Stimulated activated CD8-positive, alpha-beta memory T cell treated with anti-CD3 and anti-CD28 coated beads, Interleukin-12 subunit alpha, Interleukin-12 subunit beta, amount 100 ng/mL, for 24 hours (primary cell): ENCODE measurements at regions not wholly inside any gene's neighbourhood (a gene's known extent, or its start where the extent isn't known, plus 50 kb on each side); places are given as distances from the start of the nearest gene placed in this dataset.
"Not testable (repeated sequence)": the region's sequence is repeated elsewhere in the genome, so short reads cannot be mapped to it uniquely, and the experiment has no call there.

Experiments
- DNase-seq: peaks from one replicate; pipeline ENCODE4 v3.0.0-alpha.2; 2020; ENCODE audit errors: extremely low read depth

DNA sequence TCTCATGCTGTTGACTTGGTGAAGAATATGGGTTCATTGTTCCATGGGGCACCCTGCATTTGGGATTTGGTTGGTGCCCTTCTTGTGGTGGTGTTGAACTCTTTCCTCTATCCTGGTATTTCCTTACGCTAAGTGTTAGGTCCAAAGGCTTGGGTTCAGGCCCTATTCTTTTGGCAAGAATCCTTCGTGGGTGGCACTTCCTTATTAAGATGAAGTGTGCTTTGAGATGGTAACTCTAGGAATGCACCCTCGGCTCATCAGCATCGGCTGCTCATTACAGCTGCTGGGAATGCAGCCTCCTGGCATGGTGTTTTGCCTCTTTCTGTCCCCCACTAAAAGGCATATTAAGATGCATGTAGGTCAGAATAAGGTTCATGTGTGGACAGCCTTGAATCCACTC, 380.7 kb downstream of the RPS24 start:
- no peak for DNase-seq

DNA sequence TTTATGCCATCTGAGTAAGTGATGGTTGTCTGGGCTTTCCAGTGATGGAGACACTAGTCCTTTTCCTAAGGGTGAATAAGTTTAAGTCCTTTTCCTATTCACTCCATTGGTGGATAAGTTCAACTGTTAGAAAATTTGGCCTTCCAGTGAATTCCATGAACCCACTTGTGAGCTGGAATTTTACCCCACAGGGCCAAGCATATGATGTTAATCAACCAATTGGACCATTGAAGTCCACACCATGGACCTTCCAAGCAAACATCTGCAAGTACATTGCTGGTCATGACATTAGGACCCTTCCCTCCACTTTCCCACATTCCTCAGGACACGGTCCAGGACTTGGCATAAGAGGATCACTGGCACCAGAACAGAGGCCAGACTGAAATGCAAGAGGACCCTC, 381.4 kb downstream of the RPS24 start:
- no peak for DNase-seq

DNA sequence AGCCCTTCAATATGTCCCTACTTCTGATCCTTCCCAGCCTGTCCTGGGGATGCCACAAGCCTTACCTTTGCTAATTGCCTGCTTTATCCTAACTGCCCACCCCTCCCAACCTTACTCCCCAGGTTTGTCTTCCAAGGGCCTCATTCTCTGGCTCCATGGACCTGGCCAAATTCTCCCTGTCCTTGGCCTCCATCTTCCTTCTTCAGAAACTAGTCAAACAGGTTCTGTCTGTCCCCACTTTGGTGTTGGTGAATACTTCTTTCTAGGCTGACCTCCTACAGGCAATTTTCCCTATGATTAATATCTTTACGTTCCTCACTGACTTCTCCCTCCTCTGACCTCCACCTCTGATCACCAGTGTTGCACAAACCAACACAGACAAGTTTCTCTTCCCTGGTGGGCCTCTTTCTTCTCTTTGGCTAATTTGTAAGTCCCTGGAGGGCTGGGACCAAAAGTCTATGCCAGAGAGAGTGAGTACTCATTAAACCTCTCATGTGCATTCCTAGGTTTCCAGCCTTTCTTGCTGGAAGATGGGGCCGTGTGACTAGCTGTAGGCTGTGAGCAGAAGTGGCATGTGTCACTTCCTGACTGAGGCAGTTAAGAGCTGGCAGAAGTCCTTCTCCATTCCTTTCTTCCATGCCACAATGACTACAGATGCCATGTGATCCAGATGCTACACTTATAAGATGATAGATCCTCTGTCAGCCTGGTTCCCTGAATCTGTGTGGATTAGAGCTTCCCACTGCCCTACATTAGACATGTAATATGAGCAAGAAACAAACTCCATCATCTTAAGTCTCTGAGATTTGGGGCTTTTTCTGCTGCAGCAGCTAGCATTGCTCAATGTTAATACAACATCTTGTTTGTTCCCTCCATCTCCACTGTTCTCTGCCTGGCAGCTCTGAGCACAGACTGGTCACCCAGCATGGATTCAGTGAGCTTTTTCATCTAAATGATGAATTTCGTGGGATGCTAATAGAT, 382.7 kb downstream of the RPS24 start:
- no peak for DNase-seq

DNA sequence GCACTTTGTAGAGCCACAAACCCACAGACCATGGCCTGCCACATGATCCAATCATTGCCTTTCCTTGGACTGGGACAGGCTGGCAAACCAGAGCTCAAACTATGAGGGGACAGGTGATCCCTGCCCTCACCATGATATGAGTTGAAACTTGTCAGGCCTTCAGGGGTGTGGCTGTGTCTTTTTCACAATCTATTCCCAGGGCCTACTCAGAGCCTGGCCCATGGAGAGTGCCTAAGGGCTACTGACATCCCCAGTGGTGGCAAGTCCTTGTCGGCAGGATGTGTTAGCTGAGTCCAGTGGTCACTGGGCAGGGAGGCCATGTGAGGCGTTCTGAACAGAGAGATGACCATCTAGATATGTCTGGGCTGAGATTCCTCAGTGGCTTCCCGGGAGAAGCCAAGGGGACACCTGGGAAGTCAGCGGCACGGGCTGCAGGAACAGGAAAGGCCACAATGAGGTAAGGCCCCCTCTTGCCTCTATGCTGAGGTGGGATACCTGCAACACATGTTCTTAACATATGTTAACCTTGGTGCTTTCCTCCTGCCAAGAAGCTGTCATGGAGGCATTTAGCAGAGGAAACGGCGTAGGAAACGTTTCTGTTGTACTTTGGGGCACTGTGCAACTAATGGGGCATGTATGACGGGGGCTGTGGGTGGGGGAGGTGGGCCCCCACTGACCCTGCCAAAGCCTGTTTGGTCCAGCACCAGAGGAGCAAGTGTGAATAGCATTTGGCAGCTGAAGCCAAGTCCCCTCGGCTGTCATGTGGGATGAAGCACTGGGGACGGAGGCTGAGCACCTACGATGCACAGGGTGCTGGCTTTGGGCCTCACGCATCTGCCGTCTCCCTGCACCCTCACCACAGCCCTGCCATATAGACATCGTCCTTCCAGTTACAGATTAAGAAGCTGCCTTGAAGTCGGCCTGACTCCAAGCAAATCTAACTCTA, 384.0 kb downstream of the RPS24 start:
- DNase-seq = no peak

DNA sequence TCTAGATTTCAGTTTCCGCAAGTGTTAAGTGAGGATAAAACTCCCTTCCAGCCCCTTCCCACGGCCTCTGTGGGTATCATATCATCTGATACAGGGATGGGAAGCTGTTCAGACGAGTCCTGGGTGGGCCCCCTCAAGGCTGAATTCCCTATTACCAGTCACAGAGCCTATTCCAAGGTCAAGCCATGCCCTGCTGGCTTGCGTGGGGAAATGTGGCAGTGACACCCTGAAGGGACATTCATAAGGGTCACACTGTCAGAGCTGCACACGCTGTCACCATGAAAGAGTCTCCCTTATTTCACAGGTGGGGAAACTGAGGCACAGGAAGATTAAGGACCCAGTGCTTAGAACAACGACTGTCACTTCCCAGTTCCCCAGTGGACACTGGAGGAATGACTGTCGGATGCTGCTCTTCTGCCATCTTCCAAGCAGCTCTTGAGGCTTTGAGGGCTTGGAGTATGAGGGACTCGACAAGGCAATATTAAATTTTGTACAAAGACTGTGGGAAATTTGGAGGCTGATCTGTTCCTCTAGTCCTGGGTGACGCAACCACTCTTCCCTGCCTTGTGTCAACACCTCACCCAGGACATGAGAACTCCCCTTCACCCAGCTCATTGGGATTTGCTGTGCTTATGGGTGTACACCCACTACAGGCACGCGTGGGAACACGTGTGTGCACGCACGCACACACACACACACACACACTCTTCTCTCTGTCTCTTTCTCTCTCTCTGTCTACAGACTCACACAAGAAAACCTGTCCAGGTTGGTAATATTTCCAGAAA, 386.0 kb downstream of the RPS24 start:
- no peak for DNase-seq

DNA sequence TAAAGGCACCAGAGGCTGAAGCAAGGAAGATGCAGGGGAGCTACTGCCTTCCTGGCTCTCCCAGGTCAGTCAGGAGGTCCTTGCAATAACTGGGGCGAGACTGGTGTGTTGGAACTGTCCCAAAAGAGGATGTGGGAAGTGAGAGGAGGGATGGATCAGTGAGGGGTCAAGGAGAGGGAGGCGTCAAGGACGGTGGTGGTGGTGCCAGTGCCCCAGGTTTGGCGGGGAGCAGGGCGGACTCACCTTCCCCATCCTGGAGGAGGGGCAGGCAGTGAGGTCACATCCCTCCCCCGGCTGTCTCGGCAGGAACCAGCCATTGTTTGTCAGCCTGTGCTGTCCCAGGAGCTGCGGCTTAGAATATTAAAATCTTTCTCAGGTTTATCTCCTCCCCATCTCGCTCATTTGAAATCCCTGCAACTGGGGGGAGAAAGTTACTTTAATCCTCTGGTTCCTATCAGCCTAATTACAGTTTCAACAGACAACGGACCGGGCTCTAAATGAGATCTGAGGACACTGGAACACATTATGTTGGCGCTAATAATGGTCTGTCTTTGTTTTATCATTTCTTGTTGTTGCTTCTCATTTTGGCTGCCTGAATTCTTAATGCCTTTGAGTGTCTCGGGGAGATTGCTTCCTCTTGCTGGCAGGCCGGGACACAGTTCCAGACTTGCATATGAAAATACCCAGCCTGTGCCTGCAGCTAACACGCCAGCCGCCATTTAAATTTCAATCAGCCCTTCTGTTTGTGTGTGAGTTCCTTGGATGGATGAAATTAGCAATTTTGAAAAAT, 387.5 kb downstream of the RPS24 start:
- no peak for DNase-seq

DNA sequence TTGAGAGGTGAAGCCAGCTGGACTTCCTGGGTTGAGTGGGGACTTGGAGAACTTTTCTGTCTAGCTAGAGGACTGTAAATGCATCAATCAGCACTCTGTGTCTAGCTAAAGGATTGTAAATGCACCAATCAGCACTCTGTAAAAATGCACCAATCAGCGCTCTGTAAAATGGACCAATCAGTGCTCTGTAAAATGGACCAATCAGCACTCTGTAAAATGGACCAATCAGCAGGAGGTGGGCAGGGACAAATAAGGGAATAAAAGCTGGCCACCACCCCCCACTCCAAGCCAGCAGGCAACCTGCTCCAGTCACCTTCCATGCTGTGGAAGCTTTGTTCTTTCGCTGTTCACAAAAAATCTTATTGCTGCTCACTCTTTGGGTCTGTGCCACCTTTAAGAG, 390.4 kb downstream of the RPS24 start:
- DNase-seq = not testable (repeated sequence)

DNA sequence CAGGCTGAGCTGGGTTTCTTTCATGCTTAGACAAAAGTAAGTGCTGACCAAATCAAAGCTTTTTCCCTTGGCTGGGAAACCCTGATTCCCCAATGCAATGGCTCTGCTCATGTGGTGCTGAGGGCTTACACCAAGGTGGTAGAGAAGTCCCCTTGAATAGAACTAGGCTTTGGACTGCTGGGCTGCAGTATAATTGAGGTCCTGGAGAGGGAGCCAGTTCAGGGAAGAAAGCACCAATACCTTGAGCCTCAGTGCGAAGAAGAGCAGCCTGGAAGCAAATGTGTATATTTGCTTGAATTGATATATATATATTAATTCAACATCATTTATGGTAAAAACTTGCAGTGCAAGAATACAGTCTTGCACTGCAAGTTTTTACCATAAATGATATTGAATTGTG, 391.1 kb downstream of the RPS24 start:
- DNase-seq = no peak

DNA sequence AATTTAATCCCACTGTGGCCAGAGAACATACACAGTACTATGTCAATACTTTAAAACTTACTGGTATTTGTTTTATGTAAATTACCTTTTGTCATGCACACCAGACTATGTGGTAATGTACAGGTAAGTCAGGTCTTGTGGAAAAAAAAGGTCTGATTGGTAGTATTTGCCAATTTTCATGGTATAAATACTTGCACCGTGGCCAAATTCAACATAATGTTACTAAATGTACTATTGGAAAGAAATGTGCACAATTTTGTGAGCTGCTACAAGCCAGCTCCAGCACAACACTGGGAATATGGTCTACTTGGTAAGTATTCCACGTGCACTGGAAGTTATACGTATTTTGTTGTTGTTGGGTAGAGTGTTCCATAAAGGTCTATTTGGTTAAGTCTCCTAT, 392.5 kb downstream of the RPS24 start:
- DNase-seq = no peak

DNA sequence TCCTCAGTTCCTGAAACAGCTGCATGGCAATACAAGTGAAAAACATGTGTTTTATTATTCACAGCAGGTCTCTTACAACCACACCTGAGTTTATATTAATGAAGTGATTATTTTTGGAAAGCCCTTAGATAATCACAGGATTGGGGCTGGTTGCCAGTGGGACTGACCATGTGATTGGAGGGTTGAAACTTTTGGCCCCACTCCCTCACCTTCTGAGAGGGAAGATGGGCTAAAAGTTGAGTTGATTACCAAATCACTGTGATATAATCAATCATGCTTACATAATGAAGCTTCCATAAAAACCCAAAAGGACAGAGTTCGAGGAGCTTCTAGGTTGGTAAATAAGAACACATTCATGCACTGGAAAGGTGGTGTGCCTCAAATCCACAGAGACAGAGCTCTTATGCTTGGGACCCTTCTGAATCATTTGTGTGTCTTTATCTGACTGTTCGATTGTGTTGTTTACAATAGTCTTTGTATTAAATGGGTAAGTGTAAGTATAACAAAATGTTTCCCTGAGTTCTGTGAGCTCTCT, 393.9 kb downstream of the RPS24 start:
- DNase-seq = no peak

DNA sequence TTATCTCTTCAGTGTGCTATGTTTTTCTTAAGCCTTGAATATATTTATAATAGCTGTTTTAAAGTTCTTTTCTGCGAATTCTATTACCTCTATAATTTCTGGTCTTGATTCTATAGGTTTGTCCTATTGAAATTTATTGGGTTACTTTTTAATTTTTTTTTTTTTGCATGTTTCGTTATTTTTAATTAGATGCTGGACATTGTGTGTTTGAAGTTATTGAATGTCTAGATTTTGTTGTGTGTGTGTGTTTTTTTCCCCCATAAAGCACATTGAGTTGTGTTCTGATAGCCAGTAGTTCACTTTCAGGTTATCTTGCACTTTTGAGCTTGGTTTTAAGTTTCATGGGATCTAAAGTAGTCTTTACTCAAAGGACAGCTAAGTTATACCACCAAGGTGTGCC, 394.9 kb downstream of the RPS24 start:
- DNase-seq = no peak

DNA sequence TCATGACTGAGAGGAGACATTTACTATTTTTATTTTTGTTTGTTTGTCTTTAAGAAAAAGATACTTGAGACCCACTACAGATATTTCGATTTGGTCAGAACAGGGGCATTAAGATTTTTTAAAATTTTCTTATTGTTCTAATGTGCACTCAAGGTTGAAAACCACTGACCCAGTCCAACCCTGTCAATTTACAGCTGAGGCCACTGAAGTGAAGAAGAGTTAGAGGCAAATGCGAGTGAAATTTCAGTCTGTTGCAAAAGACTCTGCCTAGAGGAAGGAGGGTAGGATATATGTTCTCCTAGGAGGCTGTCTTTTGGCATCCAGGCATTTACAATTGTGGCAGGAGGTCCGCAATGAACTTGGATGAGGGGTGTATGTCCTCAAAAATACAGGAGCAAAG, 396.3 kb downstream of the RPS24 start:
- DNase-seq = no peak

DNA sequence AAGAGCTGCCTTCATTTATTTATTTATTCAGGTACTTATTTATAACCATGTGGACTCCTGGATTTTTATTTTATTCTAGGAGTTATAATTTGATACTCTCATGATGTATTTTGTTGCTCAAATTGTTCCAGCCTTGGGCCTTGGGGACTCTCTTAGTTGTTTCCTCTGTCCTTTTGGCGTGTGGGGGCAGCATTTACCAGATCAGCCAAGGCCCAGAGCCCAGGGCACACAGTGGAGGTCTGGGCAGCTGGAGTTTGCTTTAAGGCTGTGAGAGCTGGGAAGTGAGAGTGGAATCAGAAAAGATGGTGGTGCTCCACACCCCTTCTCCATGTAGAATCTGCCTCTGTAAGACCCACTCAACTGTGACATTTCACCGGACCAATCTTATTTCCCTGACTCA, 398.9 kb downstream of the RPS24 start:
- no peak for DNase-seq

DNA sequence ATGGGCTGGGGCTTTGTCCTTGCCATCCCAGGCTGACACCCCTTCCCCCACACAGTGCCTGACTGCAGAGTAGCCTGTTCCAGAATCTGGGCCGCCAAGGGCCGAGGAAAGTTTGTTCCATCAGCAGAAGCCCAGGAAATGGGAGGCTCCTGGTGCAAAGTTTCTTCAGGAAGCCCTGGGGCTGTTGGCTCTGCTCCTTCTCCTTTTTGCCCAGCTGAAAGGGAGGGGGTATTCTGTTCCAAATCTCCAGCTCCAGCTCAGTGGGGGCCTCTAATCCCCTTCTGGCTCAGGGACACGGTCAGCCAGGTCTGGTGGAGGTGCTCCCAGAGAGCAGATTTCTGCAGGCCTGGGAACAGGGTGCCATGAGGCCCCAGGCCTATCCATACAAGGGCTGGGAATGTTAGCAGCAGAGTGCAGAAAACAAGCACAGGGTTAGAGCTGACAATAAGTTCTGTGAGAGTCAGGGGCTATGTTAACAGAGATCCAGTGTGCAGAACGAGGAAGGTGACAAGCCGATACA, 399.5 kb downstream of the RPS24 start:
- DNase-seq = no peak

DNA sequence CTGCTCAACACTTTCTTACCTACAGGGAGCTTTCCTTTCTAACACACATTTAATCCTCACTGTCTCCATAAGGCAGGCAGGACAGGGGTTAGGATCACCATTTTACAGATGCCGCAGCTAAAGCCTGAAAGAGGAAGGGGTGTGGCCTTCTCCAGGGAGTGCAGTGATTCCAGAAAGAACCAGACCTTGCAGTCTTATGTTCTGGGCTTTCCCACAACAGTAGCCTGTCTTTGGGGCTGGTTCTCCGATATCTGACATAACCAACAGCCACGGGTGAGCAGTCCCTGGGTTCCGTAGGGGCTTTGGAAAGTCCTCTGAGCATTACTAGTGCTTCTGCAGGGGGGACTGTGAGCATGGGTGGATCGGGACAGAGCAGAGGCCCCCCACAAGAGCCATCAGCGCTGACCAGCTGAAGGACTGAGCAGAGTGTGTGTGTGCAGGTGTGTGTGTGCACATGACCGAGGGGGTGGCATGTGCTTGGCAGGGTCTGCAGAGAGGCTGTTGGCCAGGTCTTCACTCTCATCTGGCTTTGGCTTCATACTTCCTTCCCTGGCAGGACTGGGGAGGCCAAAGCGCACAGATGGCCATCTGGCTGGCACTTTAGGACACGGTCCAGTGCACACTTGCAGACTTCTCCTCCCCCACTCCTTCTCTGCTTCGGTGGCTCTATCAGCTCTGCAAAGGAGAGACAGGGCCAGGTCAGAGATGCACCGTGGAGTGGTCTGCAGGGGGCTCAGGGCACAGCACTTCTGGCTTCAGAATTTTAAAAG, 400.3 kb downstream of the RPS24 start:
- DNase-seq = no peak

DNA sequence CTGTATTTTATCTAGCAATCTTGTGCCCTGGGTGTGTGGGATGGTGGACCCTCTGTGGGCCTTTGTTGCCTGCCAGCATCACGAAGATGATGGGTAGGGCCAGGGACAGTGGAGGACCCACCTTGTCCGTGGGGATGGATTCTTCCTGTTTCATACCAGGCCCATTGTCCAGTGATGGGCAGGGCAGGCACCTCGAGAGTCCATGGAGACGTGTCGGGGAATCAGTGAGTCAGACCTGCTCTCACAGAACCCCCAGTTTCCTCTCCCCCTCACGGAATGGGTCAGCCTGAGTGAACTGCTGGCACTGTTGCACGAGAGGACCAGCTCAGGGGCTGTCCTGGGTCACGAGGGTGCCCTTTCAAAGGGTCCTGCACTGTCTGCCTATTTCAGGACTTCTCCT, 401.2 kb downstream of the RPS24 start:
- DNase-seq = no peak

DNA sequence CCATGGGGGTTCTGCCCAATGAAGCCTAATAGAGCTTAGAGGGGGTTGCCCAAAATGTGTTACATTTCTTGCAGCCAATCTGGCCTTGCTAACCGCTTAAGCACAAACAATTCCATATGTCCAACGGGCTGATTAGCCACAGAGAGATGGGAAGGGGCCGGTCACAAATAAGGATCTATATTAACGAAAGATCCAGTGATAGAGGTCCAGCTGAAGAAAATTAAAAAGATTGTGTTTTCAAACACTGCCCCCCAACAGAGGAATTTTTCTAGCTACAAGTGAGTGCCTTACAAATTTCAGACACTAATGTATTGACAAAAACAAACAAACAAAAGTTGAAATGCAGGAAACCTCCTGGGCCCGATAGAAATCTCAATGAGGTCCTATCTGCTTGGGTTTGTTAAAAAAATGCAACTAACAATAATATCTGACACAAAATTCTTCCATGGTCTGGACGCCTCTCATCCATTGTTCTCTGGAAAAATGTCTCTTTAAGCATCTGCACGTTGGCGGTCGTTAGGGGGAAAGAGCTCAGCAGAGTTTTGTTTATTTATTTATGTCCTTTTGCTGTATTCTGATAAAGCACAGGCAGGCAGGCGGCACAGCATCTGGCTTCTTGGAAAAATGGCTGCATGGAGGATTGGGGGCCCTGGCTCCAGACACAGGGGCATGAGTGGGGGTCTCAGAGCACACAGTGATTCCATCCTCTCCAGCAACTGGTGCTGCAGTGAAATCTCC, 402.0 kb downstream of the RPS24 start:
- DNase-seq = no peak

DNA sequence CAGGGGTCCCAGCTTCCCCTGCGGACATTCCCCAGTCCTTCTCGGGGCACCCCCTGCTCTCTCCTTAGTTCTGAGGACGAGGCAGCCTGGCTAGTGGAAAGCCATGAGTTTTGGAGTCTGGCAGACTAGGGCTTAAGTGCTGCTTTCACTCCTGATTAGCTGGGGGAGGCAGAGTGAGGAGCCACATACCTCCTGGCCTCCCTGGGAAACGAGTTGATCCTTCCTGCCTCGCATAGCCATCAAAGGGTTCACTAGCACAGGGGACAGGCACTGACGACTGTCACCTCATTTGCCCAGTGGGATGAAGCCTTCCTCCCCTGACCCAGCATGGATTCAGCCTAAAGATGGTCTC, 402.5 kb downstream of the RPS24 start:
- no peak for DNase-seq
